Suprapubic skin (tissue), 4 donors: ENCODE measurements at regions not wholly inside any gene's neighbourhood (a gene's known extent, or its start where the extent isn't known, plus 50 kb on each side); places are given as distances from the start of the nearest gene placed in this dataset.

Source experiments
- CTCF ChIP-seq, 2 donors: fragments of 200-600 bp in 1 of 2; fragments of 450-650 bp in 1 of 2; sonication (generic) in 1 of 2; IDR thresholded peaks; one replicate each; pipeline ENCODE4 v1.5.1; 2016 to 2019; ENCODE audit warnings: antibody characterized with exemption in 2 of 2, mild to moderate bottlenecking in 1 of 2, moderate library complexity in 1 of 2
- POLR2A ChIP-seq, 2 donors: fragments of 450-650 bp; IDR thresholded peaks; one replicate each; pipeline ENCODE4 v1.6.1; 2017; ENCODE audit warnings: antibody characterized with exemption in 2 of 2, mild to moderate bottlenecking in 2 of 2, moderate library complexity in 2 of 2
- POLR2AphosphoS5 ChIP-seq, 3 donors: sonication (generic); formaldehyde crosslinking; IDR thresholded peaks; one replicate each; pipeline ENCODE4 v1.6.1; 2017; ENCODE audit warnings: antibody characterized with exemption in 3 of 3

- TF ChIP-seq POLR2AphosphoS5 (IDR thresholded peaks at IDR 0.05) (no peak), CTCF (IDR thresholded peaks at IDR 0.05) (no peak), POLR2A (IDR thresholded peaks at IDR 0.05) (no peak)
These were observed 65.0 kb upstream of the ANKH start for GRCh38 chr5:14936588-14936987.
